Effector memory CD8-positive, alpha-beta T cell (primary cell): ENCODE measurements at regions not wholly inside any gene's neighbourhood (a gene's known extent, or its start where the extent isn't known, plus 50 kb on each side); places are given as distances from the start of the nearest gene placed in this dataset.

ENCODE experiments used
- ATAC-seq: fragments of 150-1000 bp; cut with Tn5 transposase; replicated peaks from 2 replicates; pipeline ENCODE4 v1.10.0; 2021; ENCODE audit warnings: mild to moderate bottlenecking, moderate library complexity
- DNase-seq, 3 experiments: peaks; one replicate each; pipeline ENCODE4 v3.0.0; 2021
- H3K27ac Mint-ChIP-seq, 2 donors: one replicate each; pipeline ENCODE4 v1.8.0; 2022; ENCODE audit warnings: mild to moderate bottlenecking in 2 of 2, mixed read lengths in 2 of 2, moderate library complexity in 2 of 2
- H3K27me3 Mint-ChIP-seq, 2 donors: one replicate each; pipeline ENCODE4 v1.8.0; 2022; ENCODE audit warnings: mixed read lengths in 2 of 2
- H3K36me3 Mint-ChIP-seq: one replicate; pipeline ENCODE4 v1.8.0; 2022; ENCODE audit warnings: mild to moderate bottlenecking, moderate library complexity, mixed read lengths; ENCODE audit not compliant: insufficient read depth
- H3K4me1 Mint-ChIP-seq, 2 donors: one replicate each; pipeline ENCODE4 v1.8.0; 2022; ENCODE audit warnings: low read depth in 2 of 2, mixed read lengths in 2 of 2
- H3K4me3 Mint-ChIP-seq, 2 donors: one replicate each; pipeline ENCODE4 v1.8.0; 2022; ENCODE audit warnings: mild to moderate bottlenecking in 2 of 2, mixed read lengths in 2 of 2, moderate library complexity in 2 of 2
- H3K9me3 Mint-ChIP-seq, 2 donors: one replicate each; pipeline ENCODE4 v1.8.0; 2022; ENCODE audit warnings: mixed read lengths in 2 of 2

GRCh38 chr7:46432708-46433107 is 511.6 kb upstream of the IGFBP3 start:
- Mint-ChIP-seq H3K4me1 (no peaks in the 10 kb centered on the region), H3K4me3 (no peak overlapping the region), H3K27me3 (no peaks in the 10 kb centered on the region), H3K9me3 (peaks cover 3 to 19% of the 10 kb centered on the region in 2 donors), H3K36me3 (no peaks in the 10 kb centered on the region), H3K27ac (no peak overlapping the region)
- DNase-seq (no peak), ATAC-seq (no peak)

GRCh38 chr7:46428295-46428694 is 507.2 kb upstream of the IGFBP3 start:
- Mint-ChIP-seq H3K4me3 (no peak overlapping the region), H3K27ac (no peak overlapping the region), H3K4me1 (no peaks in the 10 kb centered on the region)

GRCh38 chr7:46424934-46425333 is 503.9 kb upstream of the IGFBP3 start:
- ATAC-seq = no peak
- Mint-ChIP-seq H3K36me3 (no peaks in the 10 kb centered on the region), H3K4me3 (no peak overlapping the region), H3K27ac (no peak overlapping the region), H3K9me3 (peaks cover 9 to 30% of the 10 kb centered on the region in 2 donors), H3K27me3 (no peaks in the 10 kb centered on the region), H3K4me1 (no peaks in the 10 kb centered on the region)
- no peak for DNase-seq

More at GRCh38 chr7:46428295-46428694, 507.2 kb upstream of the IGFBP3 start:
- no peak for ATAC-seq
- DNase-seq = no peak
- Mint-ChIP-seq H3K27me3 (no peaks in the 10 kb centered on the region), H3K9me3 (peaks cover 11 to 28% of the 10 kb centered on the region in 2 donors), H3K36me3 (no peaks in the 10 kb centered on the region)

- H3K9me3 Mint-ChIP-seq = peaks cover 13 to 23% of the 10 kb centered on the region in 2 donors
- H3K36me3 Mint-ChIP-seq = no peaks in the 10 kb centered on the region
- DNase-seq = no peak
- H3K27ac Mint-ChIP-seq = no peak overlapping the region
- H3K27me3 Mint-ChIP-seq = no peaks in the 10 kb centered on the region
- no peaks in the 10 kb centered on the region for H3K4me1 Mint-ChIP-seq
- H3K4me3 Mint-ChIP-seq = no peak overlapping the region
- ATAC-seq = no peak
Measured at GRCh38 chr7:46421441-46422230, 500.6 kb upstream of the IGFBP3 start.

- no peak for ATAC-seq
Measured at GRCh38 chr7:46414946-46415345, 493.9 kb upstream of the IGFBP3 start.

GRCh38 chr7:46411236-46411635 is 490.2 kb upstream of the IGFBP3 start:
- Mint-ChIP-seq H3K27ac (no peak overlapping the region), H3K36me3 (peaks cover 3% of the 10 kb centered on the region), H3K4me1 (no peaks in the 10 kb centered on the region), H3K9me3 (peaks cover 10 to 17% of the 10 kb centered on the region in 2 donors), H3K27me3 (no peaks in the 10 kb centered on the region), H3K4me3 (no peak overlapping the region)
- no peak for ATAC-seq
- DNase-seq = no peak

More at GRCh38 chr7:46414946-46415345, 493.9 kb upstream of the IGFBP3 start:
- Mint-ChIP-seq H3K36me3 (peaks cover 3% of the 10 kb centered on the region), H3K27me3 (no peaks in the 10 kb centered on the region), H3K4me1 (no peaks in the 10 kb centered on the region), H3K4me3 (no peak overlapping the region), H3K27ac (no peak overlapping the region), H3K9me3 (peaks cover 7 to 14% of the 10 kb centered on the region in 2 donors)
- no peak for DNase-seq

- H3K4me1 Mint-ChIP-seq = no peaks in the 10 kb centered on the region
- H3K36me3 Mint-ChIP-seq = peaks cover 3% of the 10 kb centered on the region
- no peak for ATAC-seq
- DNase-seq = no peak
- no peak overlapping the region for H3K27ac Mint-ChIP-seq
- H3K9me3 Mint-ChIP-seq = peaks cover 5 to 10% of the 10 kb centered on the region in 2 donors
- no peak overlapping the region for H3K4me3 Mint-ChIP-seq
- H3K27me3 Mint-ChIP-seq = no peaks in the 10 kb centered on the region
Measured at GRCh38 chr7:46407125-46407524, 486.1 kb upstream of the IGFBP3 start.

GRCh38 chr7:46397591-46397990 is 476.5 kb upstream of the IGFBP3 start:
- no peak for DNase-seq
- peaks cover 3% of the 10 kb centered on the region for H3K36me3 Mint-ChIP-seq
- H3K4me1 Mint-ChIP-seq = no peaks in the 10 kb centered on the region
- no peak overlapping the region for H3K4me3 Mint-ChIP-seq
- no peaks in the 10 kb centered on the region for H3K27me3 Mint-ChIP-seq
- H3K9me3 Mint-ChIP-seq = peaks cover 4 to 12% of the 10 kb centered on the region in 2 donors
- ATAC-seq = no peak
- H3K27ac Mint-ChIP-seq = no peak overlapping the region

GRCh38 chr7:46396481-46396880 is 475.4 kb upstream of the IGFBP3 start:
- no peak for ATAC-seq
- Mint-ChIP-seq H3K27me3 (no peaks in the 10 kb centered on the region), H3K4me1 (no peaks in the 10 kb centered on the region), H3K9me3 (peaks cover 3 to 17% of the 10 kb centered on the region in 2 donors), H3K36me3 (peaks cover 3% of the 10 kb centered on the region), H3K4me3 (no peak overlapping the region), H3K27ac (no peak overlapping the region)
- DNase-seq = no peak

GRCh38 chr7:46393142-46393541 is 472.1 kb upstream of the IGFBP3 start:
- no peaks in the 10 kb centered on the region for H3K27me3 Mint-ChIP-seq
- DNase-seq (no peak), ATAC-seq (no peak)
- no peak overlapping the region for H3K27ac Mint-ChIP-seq
- no peaks in the 10 kb centered on the region for H3K4me1 Mint-ChIP-seq
- peaks cover 11 to 17% of the 10 kb centered on the region in 2 donors for H3K9me3 Mint-ChIP-seq
- H3K4me3 Mint-ChIP-seq = no peak overlapping the region
- H3K36me3 Mint-ChIP-seq = no peaks in the 10 kb centered on the region

- Mint-ChIP-seq H3K9me3 (peaks cover 9 to 11% of the 10 kb centered on the region in 2 donors), H3K4me3 (no peak overlapping the region), H3K27ac (no peak overlapping the region), H3K27me3 (no peaks in the 10 kb centered on the region), H3K36me3 (no peaks in the 10 kb centered on the region), H3K4me1 (no peaks in the 10 kb centered on the region)
- DNase-seq = no peak
- no peak for ATAC-seq
Measured at GRCh38 chr7:46391231-46392201, 470.4 kb upstream of the IGFBP3 start.

- DNase-seq (no peak), ATAC-seq (no peak)
- Mint-ChIP-seq H3K4me1 (no peaks in the 10 kb centered on the region), H3K27me3 (no peaks in the 10 kb centered on the region), H3K36me3 (no peaks in the 10 kb centered on the region), H3K4me3 (no peak overlapping the region), H3K9me3 (peaks cover 9 to 11% of the 10 kb centered on the region in 2 donors), H3K27ac (no peak overlapping the region)
Measured at GRCh38 chr7:46390042-46390441, 469.0 kb upstream of the IGFBP3 start.

GRCh38 chr7:46389146-46389545 is 468.1 kb upstream of the IGFBP3 start:
- H3K36me3 Mint-ChIP-seq = no peaks in the 10 kb centered on the region
- no peak overlapping the region for H3K4me3 Mint-ChIP-seq
- ATAC-seq (no peak), DNase-seq (no peak)
- H3K27me3 Mint-ChIP-seq = no peaks in the 10 kb centered on the region
- no peaks in the 10 kb centered on the region for H3K4me1 Mint-ChIP-seq
- H3K27ac Mint-ChIP-seq = no peak overlapping the region
- H3K9me3 Mint-ChIP-seq = peaks cover 9 to 11% of the 10 kb centered on the region in 2 donors
